GM12878 (cell line): ENCODE measurements at regions not wholly inside any gene's neighbourhood (a gene's known extent, or its start where the extent isn't known, plus 50 kb on each side); places are given as distances from the start of the nearest gene placed in this dataset.
"Not testable (repeated sequence)": the region's sequence is repeated elsewhere in the genome, so short reads cannot be mapped to it uniquely, and the experiment has no call there.

Experiments used
- ATAC-seq: fragments of 200-7000 bp; cut with Tn5 transposase; 3 replicates; pipeline ENCODE4 v1.9.1; 2020; ENCODE audit warnings: mild to moderate bottlenecking, moderate library complexity
- BruUV-seq: library from RNA; stranded (reverse); fragments of 400-500 nt; replicated peaks from 2 replicates; lab custom pipeline; 2021; lab: Mats Ljungman, UMichigan
- CTCF ChIA-PET: fragments of 300-600 bp; sonication (Branson Sonifier 250); formaldehyde crosslinking; extraction: SDS; loops from one replicate; lab custom pipeline; 2021; ENCODE audit warnings: inconsistent platforms; lab: Yijun Ruan, JAX
- POLR2A ChIA-PET: fragments of 350-600 bp; formaldehyde crosslinking; extraction: SDS; loops from one replicate; lab custom pipeline; 2021; ENCODE audit warnings: inconsistent platforms; lab: Charles Lee
- RAD21 ChIA-PET: fragments of 300-600 bp; sonication (Branson Sonifier 250); formaldehyde crosslinking; loops from one replicate; lab custom pipeline; 2023; ENCODE audit warnings: antibody characterized with exemption; ENCODE audit not compliant: unreplicated experiment; lab: Charles Lee
- SMC1A ChIA-PET: fragments of 300-600 bp; sonication (Branson Sonifier 250); formaldehyde crosslinking; loops from one replicate; lab custom pipeline; 2023; ENCODE audit not compliant: unreplicated experiment, uncharacterized antibody; lab: Charles Lee
- DNase-seq: peaks from one replicate; pipeline ENCODE4 v3.0.0-alpha.2; 2011; ENCODE audit warnings: low read depth, low spot score
- FAIRE-seq: peaks from 3 replicates; lab custom pipeline; 2011; peaks lifted over from hg19 to GRCh38; lab: Jason Lieb, UNC
- H2AFZ ChIP-seq: 2 replicates; pipeline ENCODE4 v1.6.0; 2011; ENCODE audit warnings: low read depth, low read length, control low read depth; ENCODE audit not compliant: control insufficient read depth
- H3K27ac ChIP-seq: 2 replicates; pipeline ENCODE4 v1.5.1; 2011; ENCODE audit warnings: control low read depth; ENCODE audit not compliant: control insufficient read depth, insufficient read depth
- H3K27me3 ChIP-seq, 2 experiments: replicated peaks in 1 of 2; 2 replicates each; pipeline versions ENCODE4 v1.6.0 to v1.6.1; 2011; ENCODE audit warnings: low read length in 1 of 2; ENCODE audit not compliant: control insufficient read depth in 2 of 2, insufficient read depth in 2 of 2
- H3K36me3 ChIP-seq, 2 experiments: 2 replicates each; pipeline ENCODE4 v1.5.1; 2011; ENCODE audit warnings: low read length in 1 of 2; ENCODE audit not compliant: control insufficient read depth in 2 of 2, insufficient read depth in 2 of 2
- H3K4me1 ChIP-seq: 2 replicates; pipeline ENCODE4 v1.6.1; 2011; ENCODE audit warnings: mild to moderate bottlenecking, low read length, moderate library complexity, mixed read lengths; ENCODE audit not compliant: control insufficient read depth, insufficient read depth
- H3K4me2 ChIP-seq: 2 replicates; pipeline ENCODE4 v1.6.0; 2011; ENCODE audit warnings: control low read depth; ENCODE audit not compliant: control insufficient read depth, insufficient read depth
- H3K4me3 ChIP-seq: fragments of 200-600 bp; sonication (generic); 2 replicates; pipeline ENCODE4 v1.5.1; 2016
- H3K79me2 ChIP-seq: 2 replicates; pipeline ENCODE4 v1.6.0; 2011; ENCODE audit warnings: low read length; ENCODE audit not compliant: control insufficient read depth, insufficient read depth
- H3K9ac ChIP-seq: 2 replicates; pipeline ENCODE4 v1.8.0; 2011; ENCODE audit warnings: low read length, control low read depth, mixed read lengths; ENCODE audit not compliant: control insufficient read depth, insufficient read depth
- H3K9me3 ChIP-seq: replicated peaks from 3 replicates; pipeline ENCODE4 v1.5.1; 2011; ENCODE audit warnings: mild to moderate bottlenecking, low read length; ENCODE audit not compliant: control insufficient read depth, insufficient read depth
- H4K20me1 ChIP-seq: 2 replicates; pipeline ENCODE4 v1.6.0; 2011; ENCODE audit not compliant: control insufficient read depth, insufficient read depth
- WGBS: methylation state at CpG from one replicate; pipeline ENCODE4 v1.1.6; 2016; ENCODE audit warnings: low lambda C conversion rate; ENCODE audit not compliant: insufficient replicate concordance, insufficient coverage; ENCODE audit errors: missing lambda C conversion rate; 5-methylcytosine and 5-hydroxymethylcytosine counted together
- in situ Hi-C: fragments of 300-500 bp; cut with MboI; formaldehyde crosslinking; loops from 9 replicates; pipeline ENCODE4 v1.14.3; 2018; ENCODE audit warnings: mixed read lengths
- intact Hi-C: fragments of 100-400 bp; cut with micrococcal nuclease; formaldehyde crosslinking; loops from one replicate; pipeline ENCODE4 v1.14.2; 2022; ENCODE audit not compliant: unreplicated experiment

- H3K9me3 ChIP-seq, H3K36me3 ChIP-seq, H2AFZ ChIP-seq, H3K27me3 ChIP-seq, H3K4me2 ChIP-seq, ATAC-seq, intact Hi-C loops, SMC1A ChIA-PET, H3K27ac ChIP-seq, CTCF ChIA-PET, H3K79me2 ChIP-seq, RAD21 ChIA-PET, H3K9ac ChIP-seq, FAIRE-seq, H3K4me1 ChIP-seq, BruUV-seq, in situ Hi-C loops, POLR2A ChIA-PET, H4K20me1 ChIP-seq, DNase-seq, H3K4me3 ChIP-seq: not testable (repeated sequence)
- WGBS: 25% methylated on average over 6 of the region's 6 CpGs
Measured at GRCh38 chr7:65613644-65614289, 240.1 kb downstream of the ZNF92 start.

DNA sequence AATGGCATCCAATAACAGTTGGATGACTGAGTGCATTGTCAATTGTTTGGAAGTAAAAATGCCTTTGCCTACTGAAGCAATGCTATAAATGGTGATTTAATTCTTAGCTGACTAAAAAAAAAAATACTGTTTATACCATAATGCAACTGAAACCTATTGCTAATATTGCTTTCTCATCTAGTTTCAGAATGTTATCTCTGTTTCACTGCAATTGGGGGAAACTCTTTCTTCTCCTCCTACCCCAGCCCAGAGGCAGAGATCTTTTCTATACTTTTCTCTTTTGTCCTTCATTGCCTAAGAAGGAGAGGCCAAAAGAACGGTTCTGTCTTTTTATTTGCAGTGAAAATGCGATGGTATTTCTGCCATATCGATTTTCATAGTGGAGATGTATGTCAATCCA, 242.5 kb downstream of the ZNF92 start:
- ATAC-seq, H3K9ac ChIP-seq, intact Hi-C loops, H3K9me3 ChIP-seq, POLR2A ChIA-PET, CTCF ChIA-PET, H2AFZ ChIP-seq, H3K36me3 ChIP-seq, DNase-seq, H3K79me2 ChIP-seq, H3K4me3 ChIP-seq, RAD21 ChIA-PET, in situ Hi-C loops, BruUV-seq, H3K27me3 ChIP-seq, H3K4me1 ChIP-seq, H3K27ac ChIP-seq, H4K20me1 ChIP-seq, SMC1A ChIA-PET, FAIRE-seq, H3K4me2 ChIP-seq: not testable (repeated sequence)
- 7% methylated on average over 3 of the region's 3 CpGs for WGBS

DNA sequence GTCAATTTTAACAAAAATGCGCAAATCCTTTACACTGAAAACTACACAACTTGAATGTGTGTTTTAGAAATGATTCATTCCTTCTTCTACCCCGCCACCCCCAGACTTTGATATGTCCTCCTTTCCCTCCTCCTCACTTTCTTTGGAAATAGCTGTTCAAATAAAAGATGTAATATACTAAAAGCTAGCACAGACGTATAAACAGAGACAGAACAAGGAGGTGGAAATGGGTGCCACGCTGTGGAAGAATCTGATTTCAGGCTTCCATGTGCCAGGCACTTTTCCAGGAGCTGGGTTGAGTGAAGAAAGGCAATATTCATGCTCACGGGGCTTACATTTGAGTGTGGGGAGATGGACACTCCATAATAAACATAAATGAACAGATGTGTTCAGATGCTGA, 246.6 kb downstream of the ZNF92 start:
- POLR2A ChIA-PET, CTCF ChIA-PET, FAIRE-seq, RAD21 ChIA-PET, BruUV-seq, H2AFZ ChIP-seq, H3K4me1 ChIP-seq, H3K9ac ChIP-seq, H3K4me2 ChIP-seq, H3K27ac ChIP-seq, H3K27me3 ChIP-seq, H3K79me2 ChIP-seq, DNase-seq, in situ Hi-C loops, H3K4me3 ChIP-seq, H3K9me3 ChIP-seq, SMC1A ChIA-PET, ATAC-seq, H4K20me1 ChIP-seq, H3K36me3 ChIP-seq: not testable (repeated sequence)
- intact Hi-C loops: loop anchor here (10.0 kb wide), 1 partner anchor 305 kb away; no protein-coding TSS in a partner anchor
- WGBS: 24% methylated on average over 5 of the region's 5 CpGs
